HG03342 (cell line): ENCODE measurements at regions not wholly inside any gene's neighbourhood (a gene's known extent, or its start where the extent isn't known, plus 50 kb on each side); places are given as distances from the start of the nearest gene placed in this dataset.

ENCODE experiments used
- ATAC-seq: cut with Tn5 transposase; IDR thresholded peaks from one replicate; pipeline ENCODE4 v1.9.1; 2021; ENCODE audit warnings: mild to moderate bottlenecking, moderate library complexity; ENCODE audit not compliant: unreplicated experiment

DNA sequence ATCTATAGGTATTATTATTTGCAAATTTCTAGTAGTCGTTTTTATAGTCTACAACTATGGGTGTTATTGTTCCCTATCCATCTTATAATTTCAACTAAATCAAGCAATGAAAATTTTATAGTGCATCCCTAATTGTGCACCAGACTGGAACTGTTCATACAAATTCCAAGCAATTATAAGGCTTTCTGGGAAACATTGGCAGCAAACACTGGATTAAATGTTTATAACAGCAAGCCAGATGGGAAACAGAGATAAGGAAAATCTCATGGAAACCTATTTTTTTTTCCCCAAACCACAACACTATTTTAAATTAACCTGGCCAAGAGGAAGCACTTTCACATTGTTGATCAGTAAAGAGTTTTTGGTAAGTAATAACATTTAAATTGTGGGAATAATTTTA lies 524.3 kb downstream of the RASEF start:
- ATAC-seq: no peak

DNA sequence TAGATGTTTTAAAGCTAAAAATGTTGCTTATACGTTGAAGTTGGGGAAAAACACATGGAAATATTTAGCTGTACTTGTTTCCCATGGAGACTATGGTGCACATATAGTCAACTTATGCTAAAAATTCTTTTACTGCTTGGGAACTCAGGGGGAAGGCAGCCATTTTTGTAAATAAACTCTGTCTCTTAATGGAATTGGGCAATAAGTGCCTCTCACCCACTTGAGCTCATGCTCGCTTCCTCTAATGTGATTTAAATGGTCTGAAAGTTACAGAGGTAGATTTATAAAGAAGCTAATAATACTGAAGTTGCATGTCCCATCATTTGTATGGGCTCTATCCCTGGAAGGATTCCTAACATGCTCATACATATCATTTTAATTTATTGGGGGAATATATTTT lies 523.8 kb downstream of the RASEF start:
- ATAC-seq: no peak

DNA sequence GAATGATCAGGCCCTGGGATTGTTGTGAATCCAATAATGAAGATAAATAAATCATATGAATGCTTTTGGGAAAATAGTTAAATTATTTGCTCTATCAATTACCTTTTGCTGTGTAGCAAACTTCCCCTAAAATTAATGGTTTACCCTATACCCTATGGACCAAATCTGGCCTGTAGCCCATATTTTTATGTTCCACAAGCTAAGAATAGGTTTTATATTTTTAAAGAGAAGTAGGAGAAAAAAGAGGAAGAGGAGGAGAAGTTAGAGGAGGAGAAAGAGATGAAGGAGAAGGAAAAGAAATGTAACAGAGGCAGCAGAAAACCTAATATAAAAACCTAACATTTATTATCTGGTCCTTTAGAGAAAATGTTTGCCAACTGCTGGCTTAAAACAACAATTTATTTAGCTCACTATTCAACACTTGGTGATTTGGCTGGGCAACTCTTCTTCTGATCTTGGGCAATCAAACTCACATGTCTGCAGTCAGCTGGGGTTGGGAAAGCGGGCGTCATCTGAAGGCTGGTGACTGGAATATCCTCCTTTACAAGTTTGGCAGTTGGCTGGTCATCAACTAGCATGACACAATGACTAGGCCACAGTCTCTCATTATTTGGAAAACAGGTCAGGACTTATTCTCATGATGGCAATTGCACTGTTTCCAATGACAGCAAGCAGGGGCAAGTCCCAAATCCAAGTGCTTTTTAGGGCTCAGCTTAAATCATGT lies 522.9 kb downstream of the RASEF start:
- ATAC-seq: no peak

DNA sequence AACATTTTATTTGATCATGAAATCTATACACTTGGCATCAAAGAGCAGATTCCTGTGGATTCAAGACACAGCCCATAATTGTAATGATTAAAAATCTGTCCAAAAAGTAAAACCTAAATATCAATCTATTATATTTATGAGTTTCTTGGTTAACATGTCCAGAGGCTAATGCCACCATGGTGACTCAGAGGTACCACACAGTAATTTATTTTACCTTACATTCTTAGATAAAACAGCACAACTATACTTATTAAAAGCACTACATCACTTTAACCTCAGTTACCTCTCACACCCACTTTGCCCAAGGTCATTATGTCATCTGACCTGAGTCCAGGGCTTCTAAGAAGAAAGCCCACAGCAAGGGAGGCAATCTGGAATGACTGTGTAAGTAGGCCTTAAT lies 519.2 kb downstream of the RASEF start:
- no peak for ATAC-seq

DNA sequence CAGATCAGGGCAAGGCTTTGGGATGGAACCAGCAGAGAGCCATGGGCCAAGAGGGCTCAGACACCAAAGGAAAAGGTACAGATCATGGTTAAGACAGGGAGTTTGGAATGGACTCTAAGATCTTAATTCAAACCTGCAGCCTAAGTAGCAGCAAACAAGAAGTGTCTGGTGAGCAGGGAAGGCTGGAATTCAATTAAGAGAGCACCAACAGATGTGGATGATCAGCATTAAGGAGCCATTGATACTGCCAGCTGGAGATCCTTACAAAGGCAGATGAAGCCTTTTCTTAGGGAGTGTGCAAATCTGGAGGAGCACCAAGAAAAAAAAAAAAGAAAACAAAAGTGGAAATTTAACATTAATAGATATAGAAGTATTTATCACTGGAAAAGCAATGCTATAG lies 516.8 kb downstream of the RASEF start:
- no peak for ATAC-seq

DNA sequence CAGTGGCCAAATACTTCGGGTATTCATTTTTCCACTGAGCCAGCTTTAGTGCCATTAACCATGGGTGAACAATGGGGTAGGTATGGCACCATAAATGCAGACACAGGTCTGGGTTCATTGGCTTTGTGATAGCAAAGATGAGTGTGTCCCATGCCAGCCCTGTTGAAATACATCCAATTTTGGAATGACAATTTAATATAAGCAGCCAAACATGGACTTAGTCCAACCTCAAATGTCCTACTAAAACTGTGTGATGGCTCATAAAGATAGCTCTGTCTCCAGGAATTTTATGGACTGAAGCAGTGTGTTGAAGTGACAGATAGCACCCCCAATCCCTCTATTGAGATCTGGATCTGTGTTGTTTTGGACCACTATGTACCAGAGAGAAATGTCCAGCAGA lies 514.9 kb downstream of the RASEF start:
- ATAC-seq: no peak

DNA sequence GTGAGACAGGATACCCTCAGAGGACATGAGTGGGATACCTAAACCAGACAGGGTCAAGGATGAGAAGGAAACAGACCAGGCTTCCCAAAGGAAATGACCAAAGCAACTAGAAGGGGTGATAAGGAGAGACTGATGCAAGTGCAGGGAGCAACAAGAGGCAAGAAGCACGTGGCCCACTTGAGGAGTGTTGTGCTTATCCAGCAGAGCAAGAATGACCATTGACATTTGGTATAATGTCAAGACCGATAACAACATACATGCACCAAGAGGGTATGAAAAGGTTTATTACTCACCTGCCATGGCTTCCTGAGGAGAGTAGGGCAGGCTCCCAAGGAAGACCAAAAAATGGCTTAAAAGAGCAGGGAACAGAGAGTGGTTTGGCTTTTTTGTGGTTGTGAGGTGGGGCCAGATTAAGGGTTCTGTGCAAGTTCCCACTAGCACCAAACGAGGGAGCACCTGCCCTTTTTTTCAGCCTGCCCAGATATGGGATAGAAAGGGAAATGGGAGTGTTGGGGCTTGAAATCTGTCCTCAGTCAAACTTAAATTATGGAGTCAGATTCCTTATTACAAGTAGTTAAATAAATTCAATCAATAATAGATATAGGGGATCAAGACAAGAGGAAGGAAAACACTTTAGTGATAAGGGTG lies 513.6 kb downstream of the RASEF start:
- ATAC-seq: no peak

DNA sequence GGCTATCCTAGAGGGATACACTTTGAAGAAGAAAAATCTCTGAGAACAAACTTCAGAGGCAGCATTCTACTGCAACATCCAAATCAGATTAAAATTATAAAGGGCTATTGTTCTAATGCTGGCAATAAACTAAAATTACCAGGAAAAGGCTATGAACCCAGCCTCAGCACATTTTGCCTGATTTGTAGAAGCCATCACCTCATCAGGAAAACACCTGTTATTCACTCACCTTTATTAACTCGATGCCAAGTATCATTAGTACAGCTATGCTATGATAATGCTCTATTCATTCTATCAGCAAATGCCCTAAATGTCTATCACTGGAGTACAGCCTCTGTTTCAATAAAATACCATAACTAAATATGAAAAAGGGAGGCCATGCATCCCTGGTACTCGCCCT lies 510.2 kb downstream of the RASEF start:
- no peak for ATAC-seq

DNA sequence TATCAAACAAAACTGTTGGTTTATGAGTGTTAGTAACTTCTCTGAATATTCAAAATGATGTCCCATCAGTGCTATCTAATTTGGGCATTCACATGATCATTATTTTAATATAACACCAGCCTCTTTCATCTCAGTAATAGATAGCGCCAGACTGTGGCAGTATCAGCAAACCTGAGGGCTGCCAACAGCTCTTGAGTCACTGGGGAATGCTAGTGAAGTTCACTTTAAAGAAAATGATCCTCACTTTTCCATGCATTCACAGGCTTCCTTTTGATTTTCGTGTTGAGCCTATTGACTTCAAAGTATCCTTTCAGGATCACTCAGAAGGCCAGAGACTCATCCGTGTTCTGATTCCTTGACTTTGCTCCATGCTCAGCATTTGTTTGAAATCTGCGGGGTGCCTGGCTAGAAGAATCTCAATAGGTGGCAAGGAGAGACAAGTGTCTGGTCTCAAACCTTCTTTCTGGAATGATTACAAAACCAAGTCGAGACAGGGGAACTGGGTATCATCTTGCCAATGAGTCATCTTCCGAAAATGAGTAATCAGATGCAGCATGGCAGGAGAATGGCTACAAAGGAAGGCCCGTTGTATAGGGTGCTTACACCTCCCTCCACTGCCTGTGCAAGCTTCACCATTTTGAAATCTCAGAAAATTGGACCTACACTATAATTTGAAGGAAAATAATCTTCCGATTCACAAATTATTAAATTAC lies 509.1 kb downstream of the RASEF start:
- ATAC-seq: no peak

DNA sequence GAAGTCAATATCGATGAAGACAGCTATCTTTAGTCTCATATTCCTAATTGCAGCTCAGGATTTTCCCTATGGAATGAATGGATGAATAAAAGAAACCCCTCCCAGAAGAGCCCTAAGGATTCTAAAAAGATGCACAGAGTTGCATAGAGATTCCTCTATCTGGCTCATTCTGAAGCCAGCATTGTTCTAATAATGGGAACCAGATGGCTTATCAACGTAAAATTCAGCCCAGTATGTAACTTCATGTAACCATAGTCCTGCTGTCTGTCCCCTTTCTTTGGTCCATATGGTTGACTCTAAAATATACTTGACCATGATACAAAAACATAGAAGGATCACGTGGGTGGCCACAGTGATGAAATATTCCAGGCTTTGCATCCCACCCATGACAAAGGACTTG lies 508.6 kb downstream of the RASEF start:
- ATAC-seq: no peak

DNA sequence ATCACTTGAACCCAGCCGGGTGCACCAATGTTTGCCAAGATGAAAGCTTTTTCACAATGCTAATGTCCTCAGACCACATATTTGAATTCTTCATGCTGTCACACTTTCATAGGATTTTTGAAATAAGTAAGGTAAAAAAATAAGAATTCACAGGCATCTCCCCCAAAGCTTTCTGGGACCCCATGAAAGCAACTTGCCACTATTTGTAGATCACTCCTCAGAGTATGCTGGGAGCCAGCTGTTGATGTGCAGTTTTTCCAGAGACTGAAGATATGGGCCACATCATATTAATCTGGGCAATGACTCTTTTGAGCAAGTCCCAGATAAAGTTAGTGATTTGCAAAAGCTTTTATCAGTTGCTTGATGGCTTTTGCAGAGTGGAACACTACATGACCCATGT lies 507.9 kb downstream of the RASEF start:
- ATAC-seq: no peak

DNA sequence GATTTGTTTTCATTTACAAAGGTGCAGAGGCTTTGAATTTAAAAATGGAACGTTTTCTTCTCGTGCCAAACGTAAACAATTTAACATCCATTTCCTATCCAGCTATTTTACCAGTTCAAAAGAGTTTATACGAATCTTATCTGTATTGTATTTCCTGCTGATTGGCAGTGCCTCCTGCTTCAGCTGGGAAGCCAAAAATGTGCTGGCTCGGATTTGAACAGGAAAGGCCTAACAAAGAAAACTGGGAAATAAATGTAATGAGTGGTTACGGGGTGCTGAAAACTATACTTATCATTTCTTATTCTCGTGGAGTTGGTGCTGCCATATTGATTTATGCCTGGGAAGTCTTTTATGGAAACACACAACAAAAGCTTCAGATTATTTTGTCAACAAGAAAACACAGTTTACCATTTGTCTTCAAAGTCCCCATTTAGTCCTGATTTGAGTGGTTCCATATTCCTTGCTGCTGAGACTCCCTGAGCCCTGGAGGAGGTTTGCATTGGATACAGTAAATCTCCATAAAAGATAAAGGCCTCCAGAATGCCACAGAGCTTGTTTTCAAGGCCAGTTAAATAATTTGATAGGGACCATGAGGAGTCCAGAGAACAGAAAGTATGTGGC lies 507.4 kb downstream of the RASEF start:
- ATAC-seq: no peak

DNA sequence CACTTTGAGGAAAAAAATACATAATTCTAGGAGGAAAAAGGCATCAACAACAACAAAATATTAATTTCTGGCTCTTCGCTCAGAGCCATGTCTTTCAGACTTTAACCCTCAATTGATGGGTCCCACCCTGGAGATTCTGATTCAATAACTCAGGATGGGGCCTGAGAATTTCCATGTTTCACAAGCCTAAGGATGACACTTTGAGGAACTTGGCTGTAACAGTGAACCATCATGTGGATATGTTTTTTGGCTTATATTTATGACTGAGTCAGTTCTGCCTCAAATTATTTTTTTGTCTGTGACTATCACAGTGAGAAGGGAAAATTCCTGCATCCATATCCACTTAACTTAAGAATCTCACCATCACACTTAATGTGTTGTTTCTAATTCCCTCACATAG lies 504.6 kb downstream of the RASEF start:
- no peak for ATAC-seq

DNA sequence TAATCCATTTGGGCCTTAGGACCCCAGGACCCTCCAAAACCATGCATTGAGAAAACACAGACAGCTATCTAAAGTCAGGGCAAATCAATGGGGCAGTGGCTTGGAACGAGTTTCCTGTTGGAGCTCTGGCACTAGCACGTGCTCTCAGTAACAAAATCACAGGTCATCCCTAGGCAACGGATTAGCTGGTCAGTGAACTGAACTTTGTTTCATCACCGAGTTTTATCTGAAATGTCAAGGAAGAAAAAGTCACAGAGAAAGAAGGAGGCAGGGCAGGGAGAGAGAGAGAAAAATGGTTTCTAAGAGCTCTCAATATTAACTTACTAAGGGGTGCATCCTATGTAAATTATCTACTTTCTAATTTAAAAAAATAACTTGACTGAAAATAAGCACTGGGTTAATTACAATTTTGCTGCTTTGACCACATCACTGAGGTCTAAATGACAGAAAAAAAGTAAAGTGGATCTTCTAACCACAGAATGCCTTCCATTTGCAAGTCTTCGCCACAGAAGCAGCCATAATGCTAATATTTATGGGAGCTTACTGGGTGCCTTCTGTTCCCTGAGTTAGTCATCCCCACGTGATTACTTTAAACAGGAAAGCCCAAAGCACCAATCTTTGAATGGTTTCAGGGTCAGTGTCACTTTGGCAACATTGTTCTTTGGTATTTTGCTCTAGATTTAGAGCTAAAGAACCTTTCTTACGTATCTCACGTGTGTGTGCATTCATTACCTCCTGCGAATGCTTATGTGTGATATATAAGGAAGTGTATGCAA lies 503.9 kb downstream of the RASEF start:
- ATAC-seq: no peak

DNA sequence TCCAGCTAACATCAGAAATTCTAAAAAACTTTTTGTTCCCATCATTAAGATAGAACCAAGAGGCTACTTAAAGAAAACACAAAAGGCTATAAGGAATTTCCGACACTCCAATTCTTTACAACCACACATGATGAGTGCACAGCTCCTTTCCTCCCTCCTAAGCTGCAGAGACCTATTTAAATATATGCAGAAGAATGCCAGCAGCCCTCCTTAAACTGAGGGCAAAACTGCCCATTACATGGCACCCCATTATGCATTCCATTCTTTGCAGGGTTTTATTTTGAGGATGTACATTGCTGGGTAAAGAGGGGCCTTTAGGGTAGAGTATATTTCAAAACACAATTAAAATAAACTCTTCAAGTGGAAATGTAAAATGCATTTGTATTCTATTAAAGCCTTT lies 502.9 kb downstream of the RASEF start:
- ATAC-seq: no peak

DNA sequence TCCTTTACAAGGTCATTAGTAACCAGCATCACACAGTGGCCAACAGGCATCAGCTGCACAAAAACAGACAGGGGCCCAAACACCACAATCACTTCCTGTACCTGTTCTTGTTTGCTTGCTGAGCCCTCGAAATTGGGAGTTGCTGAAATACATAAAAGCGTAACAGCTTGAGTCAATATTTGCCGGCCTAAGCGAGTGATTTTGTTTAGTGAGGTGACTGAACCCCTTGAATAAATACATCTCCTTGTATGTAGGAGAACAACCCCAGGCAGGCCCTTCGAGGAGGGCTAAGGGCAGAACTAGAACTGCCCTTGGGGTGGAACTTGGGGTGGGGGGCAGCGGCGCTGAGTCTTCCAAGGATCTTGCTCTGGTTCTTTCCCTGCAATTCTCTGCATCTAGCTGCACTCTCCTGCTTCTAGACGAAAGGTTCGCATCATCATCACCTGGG lies 502.5 kb downstream of the RASEF start:
- ATAC-seq: no peak

DNA sequence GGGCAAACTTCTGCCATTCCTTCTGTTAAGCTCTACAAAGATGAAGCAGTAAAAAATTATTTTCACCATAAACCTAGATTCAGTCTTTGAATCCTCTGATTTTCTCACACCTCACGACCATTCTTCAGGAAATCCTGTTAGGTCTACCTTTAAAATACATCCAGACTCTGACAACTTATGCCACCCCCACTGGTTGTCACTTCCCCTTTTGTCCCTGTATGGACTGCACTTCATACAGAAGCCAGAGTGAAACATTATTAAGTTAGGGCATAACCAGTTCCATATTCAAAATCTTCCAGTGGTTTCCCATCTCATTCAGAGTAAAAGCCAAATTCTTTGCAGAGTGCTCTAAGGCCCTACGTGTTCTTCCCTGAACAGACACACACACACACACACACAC lies 499.8 kb downstream of the RASEF start:
- ATAC-seq: no peak

DNA sequence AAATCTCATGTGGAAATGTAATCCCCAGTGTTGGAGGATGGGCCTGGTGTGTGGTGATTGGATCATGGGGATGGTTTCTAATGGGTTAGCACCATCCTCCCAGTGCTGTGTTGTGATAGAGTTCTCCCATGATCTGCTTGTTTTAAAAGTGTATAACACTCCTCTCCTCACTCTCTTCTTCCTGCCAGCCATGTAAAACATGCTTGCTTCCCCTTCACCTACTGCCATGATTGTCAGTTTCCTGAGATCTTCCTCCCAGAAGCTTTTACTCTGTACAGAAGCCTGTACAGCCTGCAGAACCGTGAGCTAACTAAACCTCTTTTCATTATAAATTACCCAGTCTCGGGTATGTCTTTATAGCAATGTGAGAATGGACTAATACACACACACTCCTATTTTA lies 499.1 kb downstream of the RASEF start:
- no peak for ATAC-seq

DNA sequence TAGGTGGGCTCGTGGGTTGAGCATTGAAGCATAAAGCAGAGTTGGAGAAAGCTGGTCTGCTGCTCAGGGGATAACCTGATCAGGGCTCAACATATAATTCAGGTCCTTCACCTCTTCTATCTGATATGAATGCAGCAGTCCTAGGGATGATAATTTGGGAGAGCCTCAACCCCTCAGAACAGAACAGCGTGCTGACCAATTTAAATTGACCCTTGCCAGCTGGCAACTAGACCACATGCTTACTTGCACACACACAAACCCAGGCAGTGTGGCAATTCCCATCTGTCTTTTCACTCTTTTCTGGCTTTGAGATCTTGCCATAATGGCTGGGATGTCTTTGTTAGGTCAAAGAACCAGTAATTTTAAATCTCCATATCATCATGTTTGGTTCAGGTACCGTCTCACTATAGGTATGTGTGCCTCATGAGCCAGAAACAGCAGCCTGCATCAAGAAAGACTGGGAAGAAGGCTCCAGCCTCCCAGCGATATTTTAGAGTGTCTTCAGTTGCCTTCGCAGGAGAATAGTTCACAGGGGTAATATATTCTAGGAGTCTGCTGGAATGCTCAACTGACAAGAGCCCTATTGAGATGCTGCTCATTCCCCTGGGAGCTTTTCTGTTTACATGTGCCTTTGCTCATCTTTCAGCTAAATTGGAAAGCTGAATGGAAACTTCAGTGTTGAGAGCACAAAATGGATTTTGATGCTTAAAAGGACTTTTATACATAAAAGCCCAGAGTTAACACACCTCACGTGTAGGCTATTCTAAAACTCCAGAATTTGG lies 497.6 kb downstream of the RASEF start:
- no peak for ATAC-seq

DNA sequence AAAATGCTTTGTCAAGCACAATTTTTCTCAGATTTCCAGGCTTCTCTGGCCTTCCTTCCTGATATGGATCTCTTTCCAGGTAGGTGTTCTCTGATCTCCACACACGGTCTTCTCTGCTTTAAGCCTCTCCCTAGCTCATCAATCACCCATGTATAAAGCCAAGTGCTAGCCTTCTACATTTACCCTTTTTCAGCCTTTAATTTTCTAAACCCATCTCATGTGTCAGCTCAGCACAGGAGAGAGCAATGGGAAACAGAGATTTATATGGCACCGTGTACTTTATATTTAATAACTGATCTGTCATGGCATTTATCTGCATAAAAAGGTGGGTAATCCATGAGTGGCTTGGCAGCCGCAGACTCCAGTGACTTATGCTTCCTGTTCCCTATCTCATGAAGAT lies 495.0 kb downstream of the RASEF start:
- no peak for ATAC-seq
